Ureter (tissue), 1 donor: ENCODE measurements at regions not wholly inside any gene's neighbourhood (a gene's known extent, or its start where the extent isn't known, plus 50 kb on each side); places are given as distances from the start of the nearest gene placed in this dataset.
"Not testable (repeated sequence)": the region's sequence is repeated elsewhere in the genome, so short reads cannot be mapped to it uniquely, and the experiment has no call there.

Experiments
- DNase-seq: peaks from one replicate; pipeline ENCODE4 v3.0.0-alpha.2; 2020; ENCODE audit warnings: low spot score
- donor health status: DM: yes; HTN: yes; CAD: no.

GRCh38 chr5:67773411-67774266 is 441.9 kb upstream of the PIK3R1 start:
- DNase-seq: no peak

GRCh38 chr5:67771791-67772190 is 443.8 kb upstream of the PIK3R1 start:
- DNase-seq: no peak

- DNase-seq: no peak
Observed at GRCh38 chr5:67771221-67771620, 444.3 kb upstream of the PIK3R1 start.

GRCh38 chr5:67770431-67771025 is 445.0 kb upstream of the PIK3R1 start:
- DNase-seq: no peak

- DNase-seq: no peak
Observed at GRCh38 chr5:67765697-67766096, 449.9 kb upstream of the PIK3R1 start.

GRCh38 chr5:67757771-67758170 is 457.8 kb upstream of the PIK3R1 start:
- DNase-seq: not testable (repeated sequence)

- no peak for DNase-seq
Observed at GRCh38 chr5:67752357-67752708, 463.2 kb upstream of the PIK3R1 start.

GRCh38 chr5:67748165-67748690 is 467.3 kb upstream of the PIK3R1 start:
- DNase-seq: no peak

GRCh38 chr5:67747096-67747495 is 468.5 kb upstream of the PIK3R1 start:
- DNase-seq: no peak

GRCh38 chr5:67746608-67747007 is 468.9 kb upstream of the PIK3R1 start:
- DNase-seq: not testable (repeated sequence)

- no peak for DNase-seq
Observed at GRCh38 chr5:67746103-67746502, 469.5 kb upstream of the PIK3R1 start.

- DNase-seq: no peak
Observed at GRCh38 chr5:67732921-67733320, 482.6 kb upstream of the PIK3R1 start.

GRCh38 chr5:67732471-67732870 is 483.1 kb upstream of the PIK3R1 start:
- DNase-seq: no peak

- DNase-seq: no peak
Observed at GRCh38 chr5:67731886-67732285, 483.7 kb upstream of the PIK3R1 start.

- DNase-seq: no peak
Observed at GRCh38 chr5:67730917-67731474, 484.6 kb upstream of the PIK3R1 start.

- DNase-seq: no peak
Observed at GRCh38 chr5:67728326-67728890, 487.1 kb upstream of the PIK3R1 start.

- no peak for DNase-seq
Observed at GRCh38 chr5:67725604-67726003, 490.0 kb upstream of the PIK3R1 start.

GRCh38 chr5:67724412-67725135 is 491.0 kb upstream of the PIK3R1 start:
- DNase-seq: no peak

GRCh38 chr5:67723873-67724272 is 491.7 kb upstream of the PIK3R1 start:
- no peak for DNase-seq

- not testable (repeated sequence) for DNase-seq
Observed at GRCh38 chr5:67722582-67722981, 493.0 kb upstream of the PIK3R1 start.

- no peak for DNase-seq
Observed at GRCh38 chr5:67720162-67720772, 495.3 kb upstream of the PIK3R1 start.
